Stimulated activated CD8-positive, alpha-beta memory T cell treated with anti-CD3 and anti-CD28 coated beads, Interleukin-2, amount 100 ng/mL, for 48 hours (primary cell): ENCODE measurements at regions not wholly inside any gene's neighbourhood (a gene's known extent, or its start where the extent isn't known, plus 50 kb on each side); places are given as distances from the start of the nearest gene placed in this dataset.

ENCODE experiments used
- DNase-seq, 2 donors: peaks; one replicate each; pipeline ENCODE4 v3.0.0-alpha.2; 2020; ENCODE audit warnings: low read depth in 2 of 2

- no peak for DNase-seq
Measured at GRCh38 chr10:63744060-63744941, 223.1 kb downstream of the REEP3 start.

- DNase-seq = no peak
Measured at GRCh38 chr10:63749915-63750314, 228.7 kb downstream of the REEP3 start.

GRCh38 chr10:63751836-63752235 lies 230.6 kb downstream of the REEP3 start:
- no peak for DNase-seq

- no peak for DNase-seq
Measured at GRCh38 chr10:63752318-63752717, 231.1 kb downstream of the REEP3 start.

GRCh38 chr10:63753808-63754207 lies 232.6 kb downstream of the REEP3 start:
- no peak for DNase-seq

GRCh38 chr10:63755441-63755840 lies 234.2 kb downstream of the REEP3 start:
- no peak for DNase-seq

- no peak for DNase-seq
Measured at GRCh38 chr10:63757067-63757466, 235.9 kb downstream of the REEP3 start.

- DNase-seq = no peak
Measured at GRCh38 chr10:63758080-63758479, 236.9 kb downstream of the REEP3 start.

- DNase-seq = no peak
Measured at GRCh38 chr10:63759335-63759734, 238.1 kb downstream of the REEP3 start.

GRCh38 chr10:63760034-63760707 lies 239.0 kb downstream of the REEP3 start:
- DNase-seq = no peak

GRCh38 chr10:63760708-63761047 lies 239.5 kb downstream of the REEP3 start:
- DNase-seq = no peak

GRCh38 chr10:63761243-63761642 lies 240.0 kb downstream of the REEP3 start:
- no peak for DNase-seq

GRCh38 chr10:63763744-63764143 lies 242.5 kb downstream of the REEP3 start:
- DNase-seq = no peak

- DNase-seq = no peak
Measured at GRCh38 chr10:63765126-63765525, 243.9 kb downstream of the REEP3 start.

- DNase-seq = no peak
Measured at GRCh38 chr10:63766745-63767137, 245.5 kb downstream of the REEP3 start.

- DNase-seq = no peak
Measured at GRCh38 chr10:63767138-63767801, 246.1 kb downstream of the REEP3 start.

GRCh38 chr10:63769367-63769766 lies 248.2 kb downstream of the REEP3 start:
- DNase-seq = no peak

GRCh38 chr10:63770523-63770922 lies 249.3 kb downstream of the REEP3 start:
- DNase-seq = no peak

- DNase-seq = no peak
Measured at GRCh38 chr10:63772491-63772890, 251.3 kb downstream of the REEP3 start.

GRCh38 chr10:63773106-63773505 lies 251.9 kb downstream of the REEP3 start:
- no peak for DNase-seq

GRCh38 chr10:63773962-63774361 lies 252.8 kb downstream of the REEP3 start:
- no peak for DNase-seq

- no peak for DNase-seq
Measured at GRCh38 chr10:63780101-63780500, 258.9 kb downstream of the REEP3 start.

GRCh38 chr10:63781226-63781625 lies 260.0 kb downstream of the REEP3 start:
- DNase-seq = no peak
